Activated CD8-positive, alpha-beta memory T cell treated with anti-CD3 and anti-CD28 coated beads for 24 hours (primary cell): ENCODE measurements at regions not wholly inside any gene's neighbourhood (a gene's known extent, or its start where the extent isn't known, plus 50 kb on each side); places are given as distances from the start of the nearest gene placed in this dataset.
"Not testable (repeated sequence)": the region's sequence is repeated elsewhere in the genome, so short reads cannot be mapped to it uniquely, and the experiment has no call there.

ENCODE experiments used
- DNase-seq: peaks from one replicate; pipeline ENCODE4 v3.0.0-alpha.2; 2020

- DNase-seq, result no peak
Measured at GRCh38 chr3:72032441-72033135, 247.6 kb upstream of the PROK2 start.

- DNase-seq, result no peak
Measured at GRCh38 chr3:72031581-72031980, 246.6 kb upstream of the PROK2 start.

GRCh38 chr3:72030296-72030695 is 245.3 kb upstream of the PROK2 start:
- DNase-seq, result not testable (repeated sequence)

GRCh38 chr3:72028726-72029125 is 243.8 kb upstream of the PROK2 start:
- DNase-seq, result not testable (repeated sequence)

- DNase-seq, result not testable (repeated sequence)
Measured at GRCh38 chr3:72028307-72028706, 243.4 kb upstream of the PROK2 start.

GRCh38 chr3:72027728-72028127 is 242.8 kb upstream of the PROK2 start:
- not testable (repeated sequence) for DNase-seq

GRCh38 chr3:72022027-72022426 is 237.1 kb upstream of the PROK2 start:
- no peak for DNase-seq

- DNase-seq, result no peak
Measured at GRCh38 chr3:72021531-72021930, 236.6 kb upstream of the PROK2 start.

- DNase-seq, result no peak
Measured at GRCh38 chr3:72018343-72018984, 233.5 kb upstream of the PROK2 start.

- no peak for DNase-seq
Measured at GRCh38 chr3:72017935-72018334, 233.0 kb upstream of the PROK2 start.

- DNase-seq, result no peak
Measured at GRCh38 chr3:72017311-72017710, 232.4 kb upstream of the PROK2 start.

- no peak for DNase-seq
Measured at GRCh38 chr3:72015463-72015862, 230.5 kb upstream of the PROK2 start.

GRCh38 chr3:72013084-72013483 is 228.1 kb upstream of the PROK2 start:
- no peak for DNase-seq

GRCh38 chr3:72012363-72012762 is 227.4 kb upstream of the PROK2 start:
- no peak for DNase-seq

GRCh38 chr3:72011485-72011884 is 226.5 kb upstream of the PROK2 start:
- no peak for DNase-seq

GRCh38 chr3:72009851-72010443 is 225.0 kb upstream of the PROK2 start:
- no peak for DNase-seq

GRCh38 chr3:72008226-72008996 is 223.5 kb upstream of the PROK2 start:
- DNase-seq, result no peak

- DNase-seq, result no peak
Measured at GRCh38 chr3:72006631-72007556, 221.9 kb upstream of the PROK2 start.

GRCh38 chr3:72004749-72005292 is 219.9 kb upstream of the PROK2 start:
- DNase-seq, result no peak

- no peak for DNase-seq
Measured at GRCh38 chr3:72003936-72004335, 219.0 kb upstream of the PROK2 start.

GRCh38 chr3:72001758-72002157 is 216.8 kb upstream of the PROK2 start:
- DNase-seq, result no peak
